ENCODE measurements at regions not wholly inside any gene's neighbourhood (a gene's known extent, or its start where the extent isn't known, plus 50 kb on each side); places are given as distances from the start of the nearest gene placed in this dataset.

DNA sequence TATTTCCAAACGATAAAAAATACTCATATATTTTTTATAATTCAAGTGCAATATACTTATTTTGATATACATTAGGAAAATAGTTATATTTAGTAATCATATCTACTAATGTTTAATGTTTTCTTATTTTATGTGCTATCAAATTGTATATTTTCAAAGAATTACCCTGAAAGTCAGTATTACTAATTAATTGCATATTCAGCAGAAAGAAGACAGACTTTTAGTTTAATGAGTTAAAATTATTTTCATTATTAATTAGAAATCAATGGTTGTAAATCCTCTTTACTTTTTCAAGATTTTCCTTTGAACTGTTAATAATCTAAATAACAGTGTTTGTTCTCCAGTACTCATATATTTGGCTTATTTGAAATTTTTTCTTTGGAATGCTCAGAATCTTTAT lies 181.3 kb upstream of the NDST4 start:
- no peak for DNase-seq (ENCODE audit: low spot score)
- Histone ChIP-seq H3K9me3 (replicated peaks in 1 of 2; ENCODE audit: control insufficient read depth in 2 of 2, insufficient read depth in 1 of 2, low read depth in 1 of 2, low read length in 2 of 2) (no peaks in the 10 kb centered on the region), H3K4me2 (ENCODE audit: insufficient read depth, low read length, poor library complexity, severe bottlenecking) (no peak overlapping the region), H3K14ac (ENCODE audit: low read length) (no peak overlapping the region), H3K23ac (ENCODE audit: low read depth, low read length, poor library complexity) (no peak overlapping the region), H2BK12ac (ENCODE audit: low read length) (no peak overlapping the region), H2BK15ac (ENCODE audit: low read length) (no peak overlapping the region), H3K18ac (ENCODE audit: low read length) (no peak overlapping the region), H2BK5ac (ENCODE audit: low read length) (no peak overlapping the region), H3K4ac (ENCODE audit: low read length) (no peak overlapping the region), H3K9ac (ENCODE audit: low read depth, low read length, poor library complexity) (no peak overlapping the region), H2AFZ (ENCODE audit: low read length) (no peak overlapping the region), H4K91ac (ENCODE audit: low read depth, low read length, poor library complexity) (no peak overlapping the region), H3K27ac (replicated peaks; ENCODE audit: low read length) (no peak overlapping the region), H3K79me1 (ENCODE audit: low read depth, low read length) (no peaks in the 10 kb centered on the region), H4K8ac (ENCODE audit: low read depth, low read length) (no peak overlapping the region), H3K4me1 (ENCODE audit: control insufficient read depth in 2 of 2, insufficient read depth in 1 of 2, low read depth in 1 of 2, low read length in 2 of 2) (no peaks in the 10 kb centered on the region), H3K4me3 (ENCODE audit: low read length in 2 of 2) (no peak overlapping the region), H2AK5ac (ENCODE audit: low read depth, low read length) (no peak overlapping the region), H3K36me3 (replicated peaks in 1 of 2; ENCODE audit: control insufficient read depth in 2 of 2, insufficient read depth in 2 of 2, low read length in 2 of 2) (no peaks in the 10 kb centered on the region), H3K27me3 (ENCODE audit: control insufficient read depth in 3 of 3, insufficient read depth in 3 of 3, low read depth in 1 of 3, low read length in 3 of 3) (no peaks in the 10 kb centered on the region), H2BK120ac (ENCODE audit: low read depth, low read length) (no peak overlapping the region)
- WGBS, 2 donors (ENCODE audit: extremely low coverage in 2 of 2, insufficient read length in 2 of 2, insufficient replicate concordance in 1 of 2): 100% methylated on average over 1 of the region's 1 CpG; no CpG with 5 or more reads in 1 of the 2 donors

DNA sequence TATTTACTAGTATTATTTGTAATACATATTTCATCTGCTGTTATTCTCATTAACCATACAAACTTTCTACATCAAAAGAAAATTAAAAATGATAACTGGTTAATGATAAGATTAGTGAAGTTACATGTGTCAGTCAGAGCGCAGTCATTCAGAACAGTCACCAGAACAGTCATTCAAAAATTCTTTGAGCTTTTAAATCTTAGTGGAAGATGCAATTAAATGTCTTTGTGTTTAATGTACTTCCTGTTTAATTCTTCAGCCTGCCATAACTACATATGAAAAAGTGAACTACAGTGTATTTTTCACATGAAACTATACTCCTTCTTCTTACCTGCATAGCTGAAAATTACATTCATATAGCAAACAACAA lies 179.7 kb upstream of the NDST4 start:
- Histone ChIP-seq H2BK120ac (ENCODE audit: low read depth, low read length) (no peak overlapping the region), H3K18ac (ENCODE audit: low read length) (no peak overlapping the region), H2AK5ac (ENCODE audit: low read depth, low read length) (no peak overlapping the region), H3K79me1 (ENCODE audit: low read depth, low read length) (no peaks in the 10 kb centered on the region), H3K14ac (ENCODE audit: low read length) (no peak overlapping the region), H4K8ac (ENCODE audit: low read depth, low read length) (no peak overlapping the region), H2BK12ac (ENCODE audit: low read length) (no peak overlapping the region), H3K27ac (replicated peaks; ENCODE audit: low read length) (no peak overlapping the region), H4K91ac (ENCODE audit: low read depth, low read length, poor library complexity) (no peak overlapping the region), H2BK5ac (ENCODE audit: low read length) (no peak overlapping the region), H3K4me2 (ENCODE audit: insufficient read depth, low read length, poor library complexity, severe bottlenecking) (no peak overlapping the region), H3K27me3 (ENCODE audit: control insufficient read depth in 3 of 3, insufficient read depth in 3 of 3, low read depth in 1 of 3, low read length in 3 of 3) (no peaks in the 10 kb centered on the region), H3K36me3 (replicated peaks in 1 of 2; ENCODE audit: control insufficient read depth in 2 of 2, insufficient read depth in 2 of 2, low read length in 2 of 2) (no peaks in the 10 kb centered on the region), H2AFZ (ENCODE audit: low read length) (no peak overlapping the region), H3K23ac (ENCODE audit: low read depth, low read length, poor library complexity) (no peak overlapping the region), H2BK15ac (ENCODE audit: low read length) (no peak overlapping the region), H3K4me1 (ENCODE audit: control insufficient read depth in 2 of 2, insufficient read depth in 1 of 2, low read depth in 1 of 2, low read length in 2 of 2) (no peaks in the 10 kb centered on the region), H3K4ac (ENCODE audit: low read length) (no peak overlapping the region), H3K4me3 (ENCODE audit: low read length in 2 of 2) (no peak overlapping the region), H3K9ac (ENCODE audit: low read depth, low read length, poor library complexity) (no peak overlapping the region), H3K9me3 (replicated peaks in 1 of 2; ENCODE audit: control insufficient read depth in 2 of 2, insufficient read depth in 1 of 2, low read depth in 1 of 2, low read length in 2 of 2) (no peaks in the 10 kb centered on the region)
- DNase-seq (ENCODE audit: low spot score): no peak
- WGBS, 2 donors (ENCODE audit: extremely low coverage in 2 of 2, insufficient read length in 2 of 2, insufficient replicate concordance in 1 of 2): no CpG with 5 or more reads among the region's 1 CpG

GRCh38 chr4:115292320-115293092 lies 179.1 kb upstream of the NDST4 start:
- Histone ChIP-seq H3K36me3 (replicated peaks in 1 of 2; ENCODE audit: control insufficient read depth in 2 of 2, insufficient read depth in 2 of 2, low read length in 2 of 2) (no peaks in the 10 kb centered on the region), H3K4me3 (ENCODE audit: low read length in 2 of 2) (no peak overlapping the region), H2BK5ac (ENCODE audit: low read length) (no peak overlapping the region), H3K27ac (replicated peaks; ENCODE audit: low read length) (no peak overlapping the region), H3K4ac (ENCODE audit: low read length) (no peak overlapping the region), H2AFZ (ENCODE audit: low read length) (no peak overlapping the region), H2AK5ac (ENCODE audit: low read depth, low read length) (no peak overlapping the region), H3K9ac (ENCODE audit: low read depth, low read length, poor library complexity) (no peak overlapping the region), H3K4me2 (ENCODE audit: insufficient read depth, low read length, poor library complexity, severe bottlenecking) (no peak overlapping the region), H2BK12ac (ENCODE audit: low read length) (no peak overlapping the region), H2BK120ac (ENCODE audit: low read depth, low read length) (no peak overlapping the region), H3K4me1 (ENCODE audit: control insufficient read depth in 2 of 2, insufficient read depth in 1 of 2, low read depth in 1 of 2, low read length in 2 of 2) (no peaks in the 10 kb centered on the region), H3K27me3 (ENCODE audit: control insufficient read depth in 3 of 3, insufficient read depth in 3 of 3, low read depth in 1 of 3, low read length in 3 of 3) (no peaks in the 10 kb centered on the region), H2BK15ac (ENCODE audit: low read length) (no peak overlapping the region), H4K8ac (ENCODE audit: low read depth, low read length) (no peak overlapping the region), H3K9me3 (replicated peaks in 1 of 2; ENCODE audit: control insufficient read depth in 2 of 2, insufficient read depth in 1 of 2, low read depth in 1 of 2, low read length in 2 of 2) (no peaks in the 10 kb centered on the region), H3K23ac (ENCODE audit: low read depth, low read length, poor library complexity) (no peak overlapping the region), H3K14ac (ENCODE audit: low read length) (no peak overlapping the region), H4K91ac (ENCODE audit: low read depth, low read length, poor library complexity) (no peak overlapping the region), H3K18ac (ENCODE audit: low read length) (no peak overlapping the region), H3K79me1 (ENCODE audit: low read depth, low read length) (no peaks in the 10 kb centered on the region)
- DNase-seq (ENCODE audit: low spot score): no peak
- WGBS, 2 donors (ENCODE audit: extremely low coverage in 2 of 2, insufficient read length in 2 of 2, insufficient replicate concordance in 1 of 2): no CpG with 5 or more reads among the region's 2 CpGs

DNA sequence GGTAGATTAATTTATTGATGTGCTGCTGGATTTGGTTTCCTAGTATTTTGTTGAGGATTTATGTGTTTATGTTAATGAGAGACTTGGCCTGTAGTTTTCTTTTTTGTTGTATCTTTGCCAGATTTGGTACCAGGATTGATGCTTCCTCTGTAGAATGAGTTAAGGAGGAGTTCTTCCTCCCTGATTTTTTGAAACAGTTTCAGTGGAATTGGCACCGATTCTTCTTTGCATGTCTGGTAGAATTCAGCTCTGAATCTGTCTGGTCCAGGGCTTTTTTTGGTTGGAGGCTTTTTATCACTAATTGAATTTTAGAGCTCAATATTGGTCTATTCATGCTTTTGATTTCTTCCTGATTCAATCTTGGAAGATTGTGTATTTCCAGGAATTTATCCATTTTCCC lies 174.0 kb upstream of the NDST4 start:
- Histone ChIP-seq H3K4me1 (ENCODE audit: control insufficient read depth in 2 of 2, insufficient read depth in 1 of 2, low read depth in 1 of 2, low read length in 2 of 2) (no peaks in the 10 kb centered on the region), H3K18ac (ENCODE audit: low read length) (no peak overlapping the region), H4K8ac (ENCODE audit: low read depth, low read length) (no peak overlapping the region), H4K91ac (ENCODE audit: low read depth, low read length, poor library complexity) (no peak overlapping the region), H3K79me1 (ENCODE audit: low read depth, low read length) (no peaks in the 10 kb centered on the region), H2AFZ (ENCODE audit: low read length) (no peak overlapping the region), H2AK5ac (ENCODE audit: low read depth, low read length) (no peak overlapping the region), H3K4me3 (ENCODE audit: low read length in 2 of 2) (no peak overlapping the region), H3K36me3 (replicated peaks in 1 of 2; ENCODE audit: control insufficient read depth in 2 of 2, insufficient read depth in 2 of 2, low read length in 2 of 2) (no peaks in the 10 kb centered on the region), H3K4ac (ENCODE audit: low read length) (no peak overlapping the region), H2BK12ac (ENCODE audit: low read length) (no peak overlapping the region), H2BK5ac (ENCODE audit: low read length) (no peak overlapping the region), H2BK15ac (ENCODE audit: low read length) (no peak overlapping the region), H3K9ac (ENCODE audit: low read depth, low read length, poor library complexity) (no peak overlapping the region), H3K4me2 (ENCODE audit: insufficient read depth, low read length, poor library complexity, severe bottlenecking) (no peak overlapping the region), H2BK120ac (ENCODE audit: low read depth, low read length) (no peak overlapping the region), H3K9me3 (replicated peaks in 1 of 2; ENCODE audit: control insufficient read depth in 2 of 2, insufficient read depth in 1 of 2, low read depth in 1 of 2, low read length in 2 of 2) (no peaks in the 10 kb centered on the region), H3K27me3 (ENCODE audit: control insufficient read depth in 3 of 3, insufficient read depth in 3 of 3, low read depth in 1 of 3, low read length in 3 of 3) (no peaks in the 10 kb centered on the region), H3K23ac (ENCODE audit: low read depth, low read length, poor library complexity) (no peak overlapping the region), H3K14ac (ENCODE audit: low read length) (no peak overlapping the region), H3K27ac (replicated peaks; ENCODE audit: low read length) (no peak overlapping the region)
- DNase-seq (ENCODE audit: low spot score): no peak
- WGBS, 2 donors (ENCODE audit: extremely low coverage in 2 of 2, insufficient read length in 2 of 2, insufficient replicate concordance in 1 of 2): no CpG with 5 or more reads among the region's 1 CpG

Data from neuronal stem cell (in vitro differentiated cells).